Stimulated activated CD4-positive, alpha-beta T cell treated with anti-CD3 and anti-CD28 coated beads, TNF-alpha, amount 100 ng/mL, for 24 hours (primary cell): ENCODE measurements at regions not wholly inside any gene's neighbourhood (a gene's known extent, or its start where the extent isn't known, plus 50 kb on each side); places are given as distances from the start of the nearest gene placed in this dataset.

Experiments
- DNase-seq, 3 experiments: peaks; one replicate each; pipeline ENCODE4 v3.0.0-alpha.2; 2020; ENCODE audit warnings: low read depth in 3 of 3

DNA sequence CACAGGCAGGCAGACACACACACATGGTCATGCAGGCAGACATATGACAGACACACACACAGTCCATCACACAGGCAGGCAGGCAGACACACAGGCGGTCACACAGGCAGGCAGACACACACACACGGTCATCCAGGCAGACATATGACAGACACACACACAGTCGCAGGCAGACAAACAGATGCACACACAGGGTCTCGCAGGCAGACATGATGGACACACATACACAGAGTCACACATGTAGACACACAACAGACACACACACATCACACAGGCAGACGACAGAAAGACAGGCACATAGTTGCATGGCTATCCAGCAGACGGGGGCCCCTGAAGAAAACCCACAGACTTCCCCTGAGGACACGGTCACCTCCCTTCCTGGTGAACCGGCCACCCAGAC is 135.4 kb downstream of the NCOR2 start:
- DNase-seq: no peak

DNA sequence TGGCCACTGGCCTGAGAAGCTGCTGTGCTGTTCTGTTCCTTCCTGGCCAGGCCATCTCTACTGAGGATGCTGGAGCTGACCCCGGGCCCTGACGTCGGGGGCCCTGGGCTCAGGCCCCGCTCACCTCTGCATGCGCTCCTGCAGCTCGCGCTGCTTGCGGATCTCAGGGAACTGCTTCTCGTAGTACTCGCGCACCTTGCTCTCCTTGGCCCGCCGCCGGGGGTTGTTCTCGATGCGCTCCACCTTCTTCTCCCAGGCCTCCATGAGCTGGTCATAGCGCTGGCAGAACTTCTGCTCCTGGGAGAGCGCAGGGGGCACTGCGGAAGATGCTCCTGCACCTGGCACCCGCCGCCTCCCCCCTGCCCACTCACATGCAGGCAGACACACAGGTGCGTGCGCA is 135.6 kb downstream of the RFLNA start:
- DNase-seq: no peak

DNA sequence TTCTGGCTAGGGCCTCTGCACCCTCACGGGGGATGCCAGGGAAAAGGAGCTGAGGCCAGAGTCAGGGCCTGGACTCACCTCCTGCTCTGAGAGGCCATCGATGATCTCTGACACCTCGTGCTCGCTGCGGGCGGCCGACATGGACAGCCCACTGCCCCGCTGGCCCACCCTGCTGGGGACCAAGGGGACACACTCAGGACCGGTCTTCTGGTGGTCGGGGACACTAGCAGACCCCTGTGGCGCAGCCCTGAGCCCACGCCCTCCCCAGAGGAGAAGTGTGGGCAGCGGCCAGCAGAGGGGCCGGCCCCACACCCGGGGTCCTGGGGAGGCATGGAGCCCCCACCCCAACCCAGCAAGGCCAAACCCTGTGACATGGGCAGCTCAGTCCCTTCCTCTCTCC is 134.6 kb downstream of the RFLNA start:
- no peak for DNase-seq

DNA sequence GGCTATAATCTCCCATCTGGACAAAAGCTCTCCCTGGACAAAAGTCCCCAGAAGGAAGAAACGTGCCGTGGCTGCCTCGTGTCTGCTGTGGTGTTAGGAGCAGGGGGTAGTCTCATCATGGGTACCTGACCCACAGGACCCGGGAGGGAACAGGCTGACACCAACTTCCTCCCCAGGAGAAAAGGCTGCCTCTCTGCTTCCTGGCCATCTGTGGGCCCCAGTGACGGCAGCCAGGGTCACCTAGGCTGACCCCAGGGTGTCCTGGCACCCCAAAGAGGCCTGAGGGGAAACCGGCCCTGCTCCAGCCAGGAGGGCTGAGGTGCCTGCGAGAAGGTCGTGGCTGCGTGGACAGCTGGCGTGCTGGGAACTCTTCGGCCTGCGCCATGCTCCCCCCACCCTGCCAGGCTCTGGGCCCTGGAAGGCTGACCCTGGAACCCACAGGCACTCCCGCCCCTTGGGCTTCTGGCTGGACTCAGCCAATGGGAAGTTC is 133.9 kb downstream of the RFLNA start:
- no peak for DNase-seq

DNA sequence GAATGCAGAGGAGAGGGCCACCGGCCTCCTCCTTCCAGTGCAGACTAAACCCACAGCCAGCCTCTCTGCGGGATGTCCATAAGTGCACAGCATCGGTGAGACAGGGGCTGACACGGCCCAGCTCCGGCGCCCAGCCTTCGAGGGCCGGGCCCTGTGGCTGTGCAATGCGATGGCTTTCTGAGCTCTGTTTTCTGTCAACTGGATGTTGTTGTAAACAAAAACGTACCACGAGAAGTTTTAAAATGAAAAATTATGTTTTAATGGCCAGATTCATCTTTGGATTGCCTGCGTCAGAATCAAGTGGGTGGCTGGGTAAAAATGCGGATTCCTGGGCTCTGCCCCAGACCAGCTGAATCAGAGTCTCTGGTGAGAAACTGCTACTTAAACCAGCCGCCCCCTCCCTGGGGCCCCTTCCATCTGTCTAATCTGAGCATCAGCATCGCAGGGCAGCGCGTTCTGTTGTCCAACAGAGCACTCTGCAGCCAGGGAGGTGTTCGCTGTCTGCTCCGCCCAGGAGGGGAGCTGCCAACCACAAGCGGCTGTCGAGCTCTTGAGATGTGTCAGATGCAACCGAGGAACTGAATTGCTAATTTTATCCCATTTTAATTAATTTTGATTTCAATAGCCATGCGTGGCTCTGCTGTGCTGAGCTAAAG is 133.4 kb downstream of the RFLNA start:
- no peak for DNase-seq

DNA sequence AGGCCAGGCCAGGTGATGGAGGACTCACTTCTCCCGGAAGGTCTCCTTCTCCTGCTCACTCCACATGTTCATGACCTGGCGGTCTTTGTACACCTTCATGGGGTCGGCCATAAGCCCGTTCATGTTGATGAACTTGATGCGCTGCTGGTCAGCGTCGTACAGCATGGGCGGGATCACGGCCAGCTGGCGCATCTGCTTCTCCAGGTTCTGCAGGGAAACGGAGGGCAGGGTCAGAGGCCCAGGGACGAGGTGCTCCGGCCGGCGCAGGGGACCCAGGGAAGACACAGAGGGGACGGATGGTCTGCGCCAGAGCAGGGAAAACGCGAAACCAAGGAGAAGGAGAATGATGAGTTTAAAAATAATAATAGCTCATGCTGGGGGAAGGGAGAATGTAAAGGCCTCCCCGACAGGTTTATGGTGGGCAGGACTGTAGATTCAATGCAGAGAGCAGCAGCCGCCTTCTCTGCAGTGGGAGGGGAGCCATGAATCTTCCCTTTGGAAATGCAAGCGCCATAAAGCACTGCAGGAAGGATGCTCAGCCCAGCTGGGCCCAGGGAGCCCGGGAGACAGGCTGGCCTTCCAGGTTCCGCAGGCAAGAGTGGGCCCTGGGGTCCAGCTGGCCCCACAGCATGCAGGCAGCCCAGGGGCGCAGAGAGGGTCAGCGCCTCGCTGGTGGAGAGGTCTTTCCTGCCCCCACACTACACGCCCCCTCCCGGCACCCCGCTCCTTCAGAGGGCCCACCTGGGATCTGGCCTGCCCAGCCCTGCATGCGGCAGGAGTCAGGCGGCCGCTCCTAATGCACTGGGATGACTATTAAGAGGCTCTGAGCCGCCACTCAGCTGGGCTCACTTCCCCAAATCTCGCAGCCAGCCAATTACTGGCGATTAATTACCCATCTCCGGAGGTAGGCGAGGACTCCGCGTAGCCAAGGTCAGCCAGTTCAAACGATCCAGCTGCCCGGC is 132.0 kb downstream of the RFLNA start:
- DNase-seq: no peak

DNA sequence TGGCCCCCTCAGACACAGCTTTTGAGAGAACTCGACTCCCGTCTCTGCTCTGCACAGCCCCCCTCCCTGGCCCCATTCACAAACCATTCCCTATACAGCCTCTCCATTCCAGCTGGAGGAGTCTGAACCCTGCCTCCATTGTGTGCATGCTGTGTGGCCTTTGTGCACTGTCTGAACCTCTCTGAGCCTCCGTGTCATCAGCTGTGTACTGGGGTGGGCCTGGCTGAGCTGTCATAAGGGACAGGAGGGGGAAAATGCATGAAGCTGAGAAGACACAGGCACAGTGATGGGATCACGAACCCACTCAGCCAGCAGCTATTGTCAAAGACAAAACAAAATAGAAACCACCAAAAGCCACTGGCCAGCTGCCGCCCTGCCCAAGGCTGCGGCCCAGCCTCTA is 130.8 kb downstream of the RFLNA start:
- no peak for DNase-seq

DNA sequence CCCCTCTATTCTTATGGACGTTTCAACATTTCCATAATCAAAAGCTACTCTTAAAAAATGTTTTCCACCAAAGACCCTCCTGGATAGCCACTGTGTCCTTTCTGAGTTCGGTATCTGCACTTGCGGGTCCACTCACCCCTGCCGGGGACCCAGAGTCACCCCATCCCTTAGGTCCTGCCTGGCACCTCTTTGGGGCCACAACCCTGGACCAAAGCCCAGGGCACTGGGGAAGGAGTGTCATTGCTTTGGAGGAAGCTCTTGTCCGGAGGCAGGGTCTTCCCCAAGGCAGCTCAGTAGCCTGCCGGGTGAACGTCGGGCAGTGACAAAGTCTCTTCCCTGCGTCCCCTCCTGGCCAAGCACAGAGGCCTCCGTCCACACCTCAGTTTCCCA is 129.6 kb downstream of the RFLNA start:
- no peak for DNase-seq

DNA sequence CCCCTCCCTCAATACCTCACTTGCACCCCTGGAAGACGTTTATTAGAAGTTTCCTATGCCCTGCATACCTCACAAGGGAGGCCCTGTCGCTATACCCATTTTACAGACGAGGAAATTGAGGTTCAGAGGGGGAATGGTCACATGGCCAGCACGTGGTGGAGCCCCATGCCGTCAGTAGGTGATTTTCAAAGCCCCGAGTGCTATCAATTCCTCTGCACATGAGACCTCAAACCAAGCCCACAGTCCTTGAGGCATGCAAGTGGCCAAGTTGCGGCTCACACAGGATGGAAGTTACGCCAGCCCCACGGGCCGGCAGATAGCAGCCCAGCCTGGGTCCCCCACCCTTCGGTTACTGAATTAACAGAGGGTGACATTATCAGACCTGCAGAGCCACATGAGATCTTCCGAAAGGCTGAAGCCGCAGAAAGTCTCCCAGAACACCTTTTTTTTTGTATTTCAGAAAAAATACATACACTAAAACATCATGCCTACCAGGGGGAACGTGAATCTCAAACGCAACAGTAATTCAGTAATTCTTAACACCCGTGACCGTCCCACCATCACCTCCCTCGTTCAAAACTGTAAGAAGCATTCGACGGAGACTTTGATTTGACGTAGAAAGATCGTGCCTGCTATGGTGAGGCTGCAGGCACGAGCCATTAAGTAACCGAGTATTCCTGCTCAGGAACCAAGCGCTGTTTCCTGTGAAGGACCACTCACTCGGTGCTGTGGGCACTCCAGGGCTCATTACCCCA is 129.0 kb downstream of the RFLNA start:
- no peak for DNase-seq

DNA sequence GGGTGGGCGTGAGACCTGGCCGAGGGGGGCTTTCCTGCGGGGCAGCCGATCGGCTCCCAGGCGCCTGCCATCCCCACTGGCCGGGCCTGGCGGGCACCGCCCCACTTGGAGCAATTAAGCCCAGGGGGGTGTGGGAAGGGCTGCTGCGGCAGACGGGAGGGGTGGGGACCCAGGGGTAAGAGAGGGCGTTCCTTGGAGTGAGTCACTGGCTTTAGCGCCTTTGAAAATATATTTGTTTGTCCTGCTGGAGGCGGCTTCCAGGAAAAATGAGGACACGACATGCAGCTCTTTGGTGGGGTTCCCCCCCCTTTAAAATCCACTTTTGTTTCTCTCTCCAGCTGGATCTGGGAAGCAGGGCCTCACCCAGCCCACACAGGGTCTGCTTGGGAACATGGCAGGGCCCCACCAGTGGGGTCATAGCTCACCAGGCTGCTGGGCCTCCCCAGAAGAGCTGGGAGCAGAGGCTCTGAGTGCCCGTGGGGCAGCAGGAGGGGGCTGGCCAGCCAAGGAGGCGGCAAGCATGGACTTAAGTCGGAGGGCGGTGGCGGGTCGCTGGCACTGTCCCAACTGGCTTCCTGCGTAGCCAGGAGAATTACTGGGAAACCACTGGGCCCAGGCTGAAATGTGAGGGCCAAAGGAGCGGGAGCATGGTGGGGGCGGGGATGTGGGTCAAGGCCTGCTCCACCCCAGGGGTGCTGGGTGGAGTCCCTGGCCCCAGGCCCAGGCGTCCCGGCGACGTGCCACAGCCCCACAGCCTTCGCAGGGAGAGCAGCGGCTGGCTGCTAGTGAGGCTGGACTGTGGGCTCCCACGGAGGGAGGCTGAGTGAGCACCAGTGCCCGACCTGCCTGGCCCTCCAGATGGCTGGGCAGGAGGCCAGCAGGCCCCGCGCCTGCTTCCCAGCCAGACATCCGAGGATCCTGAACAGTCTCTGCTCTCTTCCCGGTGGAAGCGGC is 128.0 kb downstream of the RFLNA start:
- no peak for DNase-seq

DNA sequence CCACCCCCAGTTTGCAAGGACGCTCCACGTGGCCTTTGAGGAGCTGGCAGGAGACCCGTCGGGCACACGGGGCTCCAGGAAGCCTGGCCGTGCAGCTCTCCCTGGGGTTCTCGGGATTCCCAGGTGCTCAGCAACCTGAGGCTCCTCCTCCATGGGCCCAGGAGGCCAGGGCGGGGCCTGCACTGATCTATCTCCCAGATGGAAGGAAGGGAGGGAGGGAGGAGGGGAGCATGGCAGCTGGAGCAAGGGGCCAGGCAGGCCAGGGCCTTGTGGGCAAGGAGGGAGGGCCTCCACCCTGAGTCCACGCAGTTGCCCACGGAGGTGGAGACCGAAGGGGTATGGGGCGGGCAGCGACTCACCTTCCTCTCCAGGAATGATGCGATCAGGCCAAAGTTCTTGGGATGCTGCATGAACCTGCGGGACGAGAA is 127.3 kb downstream of the RFLNA start:
- DNase-seq: no peak

DNA sequence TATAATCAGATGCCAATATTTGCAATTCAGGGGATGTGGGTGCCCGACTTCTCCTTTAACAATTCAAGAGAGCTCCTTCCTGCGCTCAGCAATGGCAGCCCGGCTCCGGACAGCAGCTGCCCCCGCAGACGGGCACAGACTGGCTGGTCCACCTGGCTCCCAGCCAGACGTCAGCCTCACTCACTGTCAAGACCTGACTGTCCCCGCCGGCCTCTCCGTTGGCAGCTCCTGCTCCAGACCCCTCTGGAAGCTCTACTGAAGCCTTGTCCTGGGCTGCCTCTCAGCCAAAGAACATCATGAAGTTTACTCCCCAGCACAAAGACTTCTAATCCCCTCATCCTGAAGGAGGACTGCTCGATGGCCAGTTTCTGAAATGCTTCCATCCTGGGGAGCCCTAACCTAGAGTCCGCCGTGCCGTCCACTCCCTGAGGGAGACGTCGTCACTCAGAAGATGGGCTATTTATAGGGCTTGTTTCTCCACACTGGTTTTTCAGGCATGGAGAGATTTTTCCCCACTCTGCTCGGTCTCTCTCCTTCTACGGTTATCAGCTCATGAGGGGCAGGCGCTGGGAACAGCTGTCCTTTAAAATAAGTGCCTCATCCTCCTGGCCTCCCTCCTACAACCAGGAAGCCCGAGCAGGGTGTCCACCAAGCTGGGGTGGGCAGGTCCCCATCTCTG is 126.2 kb downstream of the RFLNA start:
- no peak for DNase-seq

DNA sequence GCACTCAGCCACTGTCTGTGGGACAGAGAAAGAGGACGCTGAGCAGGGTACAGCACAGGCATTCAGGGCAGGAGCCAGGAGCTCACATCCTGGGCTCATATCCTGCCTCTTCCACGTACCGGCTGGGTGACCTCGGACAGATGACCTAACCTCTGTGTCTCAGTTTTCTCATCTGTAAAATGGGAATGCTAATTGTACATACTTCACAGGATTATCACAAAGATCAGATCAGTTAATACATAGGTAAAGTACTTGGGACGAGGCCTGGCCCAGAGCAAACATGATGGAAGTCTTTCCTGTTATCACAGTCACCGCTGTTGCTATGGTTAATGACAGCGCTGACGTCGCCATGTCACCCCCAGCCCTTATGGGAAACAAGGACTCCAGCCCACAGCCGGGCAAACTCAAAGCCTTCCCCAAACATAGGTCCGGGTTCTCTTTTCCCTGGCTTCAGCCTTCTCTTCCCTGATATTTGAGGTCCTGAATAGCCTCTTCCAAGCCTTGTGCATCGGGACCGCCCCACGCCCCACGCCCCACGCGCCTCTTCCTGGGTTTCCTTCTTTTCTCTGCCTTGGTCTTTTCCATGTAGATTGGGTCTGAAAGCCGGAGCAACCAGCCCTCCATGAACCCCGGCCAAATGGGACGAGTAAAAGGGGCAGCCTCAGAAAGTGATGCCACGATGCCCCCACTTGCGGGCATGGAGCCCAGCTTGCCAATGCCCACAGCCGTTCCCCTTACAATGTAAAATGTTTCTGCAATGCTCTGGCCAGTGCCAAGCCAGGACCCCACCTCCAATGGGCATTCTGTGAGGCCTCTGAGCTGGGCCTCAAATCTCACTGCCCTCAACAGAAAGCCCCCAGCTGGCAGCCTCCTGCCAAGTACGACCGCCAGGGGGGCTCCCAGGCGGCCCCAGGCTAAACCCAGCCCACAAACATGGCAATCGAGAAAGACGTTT is 125.4 kb downstream of the RFLNA start:
- DNase-seq: no peak

DNA sequence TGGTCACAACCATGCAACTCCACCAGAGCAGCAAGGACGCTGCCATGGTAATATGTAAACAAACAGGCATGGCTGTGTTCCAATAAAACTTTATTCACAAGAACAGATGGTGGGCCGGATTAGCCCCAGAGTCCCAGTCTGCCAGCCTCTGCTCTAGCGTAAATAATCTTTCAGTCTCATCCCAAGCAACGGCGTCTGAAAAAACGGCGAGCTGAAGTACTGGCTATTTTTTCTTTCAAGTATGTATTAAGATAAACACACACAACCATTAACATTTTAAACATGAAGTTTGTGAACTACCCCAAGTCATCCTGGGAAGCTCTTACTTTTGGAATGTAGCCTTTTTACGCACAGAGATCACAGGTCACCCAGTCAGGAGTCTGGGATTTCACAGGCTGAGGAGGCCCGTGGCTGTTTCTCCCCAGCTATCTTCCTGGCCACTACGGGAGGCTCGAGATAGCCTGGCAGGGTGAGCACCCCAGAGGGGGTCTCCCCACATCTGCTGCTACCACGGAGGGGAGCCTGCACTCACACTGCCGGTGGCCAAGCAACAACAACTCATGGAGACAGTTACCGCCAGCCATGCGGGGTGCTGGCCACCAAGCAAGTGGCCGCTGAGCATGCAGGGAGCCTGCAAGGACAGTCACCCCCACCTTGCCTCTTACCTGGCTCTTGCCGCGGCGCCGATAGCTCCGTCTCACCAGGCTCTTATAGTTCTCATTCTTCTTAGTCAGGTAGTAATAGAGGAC is 124.6 kb downstream of the RFLNA start:
- no peak for DNase-seq

DNA sequence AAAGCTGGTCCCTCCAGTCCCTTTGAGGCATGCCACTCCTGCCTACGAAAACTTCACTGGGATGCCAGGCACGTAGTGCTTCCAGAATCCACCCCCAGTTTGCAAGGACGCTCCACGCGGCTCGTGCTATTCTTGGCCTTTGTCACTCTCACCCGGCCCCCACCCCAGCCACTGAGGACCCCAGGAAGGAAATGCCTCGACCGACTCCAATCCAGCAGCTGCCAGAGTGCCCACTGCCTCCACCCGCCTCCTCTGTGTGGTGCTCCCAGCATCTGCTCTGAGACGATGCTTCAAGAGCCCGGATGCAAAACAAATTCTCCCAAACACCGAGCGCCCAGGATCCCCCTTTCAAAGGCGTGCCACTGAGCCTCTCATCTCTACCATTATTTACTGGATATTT is 123.9 kb downstream of the RFLNA start:
- no peak for DNase-seq

DNA sequence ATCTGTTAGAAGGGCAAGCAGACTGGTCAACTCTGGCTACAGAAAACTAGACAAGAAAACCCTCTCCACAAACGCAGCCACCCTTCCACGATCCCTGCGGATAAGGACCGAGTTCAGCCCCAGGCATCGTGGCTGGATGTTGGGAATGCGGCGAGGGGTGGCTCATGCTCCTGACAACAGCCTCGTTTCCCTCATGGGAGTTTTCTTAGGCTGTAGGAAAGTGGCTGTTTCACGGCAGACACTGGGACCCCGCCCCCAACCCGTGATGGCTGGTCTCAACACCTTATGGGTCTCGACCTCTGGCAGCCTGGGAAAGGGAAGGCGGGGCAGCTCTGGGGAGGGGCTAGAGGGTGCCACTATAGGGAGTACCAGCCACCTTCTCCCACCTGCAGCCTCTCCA is 123.3 kb downstream of the RFLNA start:
- no peak for DNase-seq

DNA sequence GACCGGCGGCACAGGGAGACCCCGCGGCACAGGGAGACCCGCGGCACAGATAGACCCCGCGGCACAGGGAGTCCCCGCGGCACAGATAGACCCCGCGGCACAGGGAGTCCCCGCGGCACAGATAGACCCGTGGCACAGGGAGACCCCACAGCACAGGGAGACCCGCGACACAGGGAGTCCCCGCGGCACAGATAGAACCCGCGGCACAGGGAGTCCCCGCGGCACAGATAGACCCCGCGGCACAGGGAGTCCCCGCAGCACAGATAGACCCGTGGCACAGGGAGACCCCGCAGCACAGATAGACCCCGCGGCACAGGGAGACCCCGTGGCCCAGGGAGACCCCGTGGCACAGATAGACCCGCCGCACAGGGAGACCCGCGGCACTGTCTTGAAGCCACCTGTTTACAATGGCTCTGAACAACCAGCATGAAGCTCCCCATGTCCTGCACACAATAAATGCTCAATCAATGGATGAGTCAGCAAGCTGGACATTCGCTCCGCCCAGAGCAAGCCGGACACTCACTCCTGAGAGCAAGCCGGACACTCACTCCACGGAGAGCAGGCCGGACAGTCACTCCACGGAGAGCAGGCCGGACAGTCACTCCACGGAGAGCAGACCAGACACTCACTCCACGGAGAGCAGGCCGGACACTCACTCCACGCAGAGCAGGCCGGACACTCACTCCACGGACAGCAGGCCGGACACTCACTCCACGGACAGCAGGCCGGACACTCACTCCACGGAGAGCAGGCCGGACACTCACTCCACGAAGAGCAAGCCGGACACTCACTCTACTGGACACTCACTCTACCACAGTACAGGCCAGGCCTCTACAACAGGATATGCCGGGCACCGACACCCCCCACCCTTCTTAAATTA is 121.9 kb downstream of the RFLNA start:
- no peak for DNase-seq

DNA sequence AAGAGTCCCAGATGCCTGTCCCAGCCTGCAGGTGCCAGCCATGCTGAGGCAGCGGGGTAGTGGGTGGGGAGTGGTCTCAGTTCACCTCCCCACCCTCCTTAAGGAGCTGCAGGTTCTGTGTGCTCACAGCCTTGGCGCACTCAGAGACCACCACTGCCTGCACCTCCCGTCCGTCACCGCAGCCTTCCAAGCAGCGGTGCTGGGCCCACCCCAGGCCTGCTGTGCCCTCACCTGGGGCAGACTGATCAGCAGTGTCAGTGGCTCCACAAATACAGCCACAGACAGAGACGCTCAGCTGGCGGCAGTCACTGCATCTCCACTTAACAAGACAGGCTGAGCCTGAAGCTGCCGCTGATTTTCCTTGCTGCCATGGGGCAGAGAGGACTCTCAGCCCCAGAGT is 120.2 kb downstream of the RFLNA start:
- no peak for DNase-seq
